GM13976 (cell line): ENCODE measurements at regions not wholly inside any gene's neighbourhood (a gene's known extent, or its start where the extent isn't known, plus 50 kb on each side); places are given as distances from the start of the nearest gene placed in this dataset.

Experiments used
- DNase-seq: peaks from one replicate; pipeline ENCODE4 v3.0.0; 2012; ENCODE audit warnings: low spot score
- in situ Hi-C: fragments of 300-500 bp; cut with MboI; formaldehyde crosslinking; loops from one replicate; pipeline ENCODE4 v1.12.0; 2022; ENCODE audit warnings: low sequenced_read_pairs, mixed read lengths, inconsistent platforms; ENCODE audit not compliant: unreplicated experiment
- TF ChIP-seq, protein P1 (sequence below): IDR thresholded peaks from 2 replicates; pipeline ENCODE4 v1.5.1; 2012; ENCODE audit warnings: borderline replicate concordance, mild to moderate bottlenecking; ENCODE audit not compliant: insufficient read depth; ENCODE audit errors: extremely low read depth, missing control alignments, control extremely low read depth

GRCh38 chr4:181820553-181820952 is 422.6 kb upstream of the TENM3 start:
- TF ChIP-seq, protein P1, sequence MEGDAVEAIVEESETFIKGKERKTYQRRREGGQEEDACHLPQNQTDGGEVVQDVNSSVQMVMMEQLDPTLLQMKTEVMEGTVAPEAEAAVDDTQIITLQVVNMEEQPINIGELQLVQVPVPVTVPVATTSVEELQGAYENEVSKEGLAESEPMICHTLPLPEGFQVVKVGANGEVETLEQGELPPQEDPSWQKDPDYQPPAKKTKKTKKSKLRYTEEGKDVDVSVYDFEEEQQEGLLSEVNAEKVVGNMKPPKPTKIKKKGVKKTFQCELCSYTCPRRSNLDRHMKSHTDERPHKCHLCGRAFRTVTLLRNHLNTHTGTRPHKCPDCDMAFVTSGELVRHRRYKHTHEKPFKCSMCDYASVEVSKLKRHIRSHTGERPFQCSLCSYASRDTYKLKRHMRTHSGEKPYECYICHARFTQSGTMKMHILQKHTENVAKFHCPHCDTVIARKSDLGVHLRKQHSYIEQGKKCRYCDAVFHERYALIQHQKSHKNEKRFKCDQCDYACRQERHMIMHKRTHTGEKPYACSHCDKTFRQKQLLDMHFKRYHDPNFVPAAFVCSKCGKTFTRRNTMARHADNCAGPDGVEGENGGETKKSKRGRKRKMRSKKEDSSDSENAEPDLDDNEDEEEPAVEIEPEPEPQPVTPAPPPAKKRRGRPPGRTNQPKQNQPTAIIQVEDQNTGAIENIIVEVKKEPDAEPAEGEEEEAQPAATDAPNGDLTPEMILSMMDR = no peak
- in situ Hi-C loops = no loop called here
- no peak for DNase-seq

DNA sequence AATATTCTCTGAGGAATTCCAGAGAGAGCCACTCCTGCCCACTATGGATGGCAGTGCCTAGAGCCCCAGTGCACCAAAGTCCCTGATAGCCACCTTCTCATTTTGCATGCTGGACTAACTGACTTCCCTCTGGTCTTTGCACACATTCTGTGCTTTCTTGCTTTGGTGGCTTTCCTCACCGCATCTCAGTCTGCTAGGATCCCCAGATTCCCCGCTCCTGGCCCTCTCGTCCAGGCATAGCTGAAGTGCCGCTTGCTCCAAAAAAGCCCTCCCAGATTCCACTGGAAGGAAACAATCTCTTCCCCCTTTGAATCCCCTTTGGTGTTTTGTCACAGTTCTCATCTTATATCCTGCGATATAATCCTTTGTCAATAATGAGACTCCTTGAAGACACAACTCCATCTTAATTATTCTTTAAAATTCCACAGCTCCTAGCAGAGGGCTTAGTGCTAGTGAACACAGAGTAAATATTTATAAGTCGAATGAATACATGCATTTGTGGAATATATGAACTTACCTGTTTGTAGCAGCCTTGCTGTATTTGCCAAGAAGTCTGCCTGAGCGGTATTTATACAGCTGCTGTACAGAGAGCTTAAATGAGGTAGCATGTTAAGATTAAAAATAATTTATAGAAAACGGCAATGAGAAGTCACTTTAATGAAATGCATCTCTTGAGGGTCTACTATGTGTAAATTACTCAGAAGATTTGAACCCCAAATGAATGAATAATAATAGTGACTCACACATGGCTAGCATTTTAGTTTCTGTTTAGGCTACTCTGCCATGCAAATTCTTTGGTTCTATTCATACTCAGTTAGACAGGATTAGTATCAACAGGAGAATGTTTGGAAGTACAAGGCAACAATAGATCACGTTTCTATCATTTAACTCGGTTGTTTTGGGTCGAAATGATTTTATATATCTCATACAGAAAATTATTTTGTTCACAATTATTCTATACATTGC is 421.9 kb upstream of the TENM3 start:
- no peak for DNase-seq
- in situ Hi-C loops = no loop called here
- TF ChIP-seq, protein P1 = no peak

DNA sequence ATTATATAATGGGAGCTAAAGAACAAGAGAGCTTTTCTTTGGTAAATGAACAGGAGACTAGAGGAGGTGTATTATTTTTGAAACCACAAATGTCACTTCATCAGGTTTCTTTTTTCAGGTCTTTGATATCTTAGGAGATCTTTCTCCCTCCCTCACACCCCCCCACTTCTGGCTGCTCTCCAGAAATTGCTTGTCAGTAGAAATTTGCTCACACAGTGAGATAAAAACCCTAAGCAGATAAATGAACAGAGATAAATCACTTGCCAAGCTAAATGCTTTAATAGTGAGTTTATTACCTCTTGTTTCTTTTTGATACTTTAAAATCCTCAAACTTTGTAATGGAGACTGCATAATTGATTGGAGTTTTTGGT is 421.2 kb upstream of the TENM3 start:
- in situ Hi-C loops = no loop called here
- TF ChIP-seq, protein P1 = no peak
- DNase-seq = no peak

DNA sequence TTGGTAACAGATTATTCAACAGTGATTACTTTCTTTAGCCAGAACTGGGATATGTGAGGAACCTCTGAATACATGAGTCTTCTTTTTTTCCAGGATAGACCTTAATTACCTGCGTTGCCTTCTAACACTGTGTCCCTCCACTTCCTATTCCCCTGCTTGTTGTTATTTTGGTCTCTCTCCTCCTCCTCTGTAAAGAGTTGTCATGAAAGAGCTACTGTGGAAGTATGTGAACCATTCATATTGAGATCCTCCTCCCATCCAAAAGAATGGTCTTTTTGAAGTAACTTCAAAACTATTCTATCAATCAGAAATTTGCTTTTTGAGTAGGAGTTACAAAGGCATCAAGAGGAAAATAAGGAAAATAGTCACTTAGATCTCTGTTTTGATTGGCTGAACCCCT is 420.0 kb upstream of the TENM3 start:
- in situ Hi-C loops = no loop called here
- DNase-seq = no peak
- TF ChIP-seq, protein P1 = no peak

- in situ Hi-C loops = no loop called here
- TF ChIP-seq, protein P1 = no peak
- DNase-seq = no peak
Observed at GRCh38 chr4:181823645-181824044, 419.6 kb upstream of the TENM3 start.

DNA sequence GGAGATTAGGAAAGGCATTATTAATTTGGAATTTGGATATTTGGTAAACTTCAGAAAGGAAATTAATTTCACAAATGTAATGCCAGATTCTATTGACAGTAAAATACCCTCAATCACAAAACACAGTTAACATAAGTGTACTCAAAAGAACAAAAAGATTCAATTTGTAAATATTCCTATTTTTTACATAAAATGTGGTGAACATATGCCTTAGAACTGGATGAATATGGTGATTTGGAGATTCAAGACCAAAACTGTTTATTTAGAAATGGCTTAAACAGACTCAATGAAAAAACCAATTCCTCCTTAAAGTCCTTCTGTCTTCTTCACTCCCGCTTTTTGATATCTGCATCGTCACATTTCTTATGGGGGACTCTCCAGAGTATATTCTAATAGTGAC is 417.6 kb upstream of the TENM3 start:
- in situ Hi-C loops = no loop called here
- TF ChIP-seq, protein P1 = no peak
- no peak for DNase-seq
